ENCODE measurements at regions not wholly inside any gene's neighbourhood (a gene's known extent, or its start where the extent isn't known, plus 50 kb on each side); places are given as distances from the start of the nearest gene placed in this dataset.

DNA sequence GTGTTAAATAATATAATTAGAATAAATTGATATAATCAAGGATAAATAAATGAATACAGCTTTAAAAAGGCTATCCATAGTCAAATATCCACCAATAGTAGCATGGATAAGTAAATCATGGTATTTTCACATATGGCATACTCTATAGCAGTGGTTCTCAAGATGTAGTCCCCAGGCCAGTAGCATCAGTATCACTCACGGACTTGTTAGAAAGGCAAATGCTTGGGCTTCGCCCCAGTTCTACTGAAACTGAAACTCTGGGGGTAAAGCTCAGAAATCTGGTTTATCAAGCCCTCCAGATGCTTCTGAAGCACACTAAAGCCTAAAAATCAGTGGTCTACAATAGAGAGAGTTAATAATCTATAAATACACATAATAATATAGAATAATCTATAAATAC lies 261.6 kb upstream of the TTC14 start:
- no peak overlapping the region for H3K4me3 ChIP-seq (ENCODE audit: low read length)
- TF ChIP-seq, protein P1, sequence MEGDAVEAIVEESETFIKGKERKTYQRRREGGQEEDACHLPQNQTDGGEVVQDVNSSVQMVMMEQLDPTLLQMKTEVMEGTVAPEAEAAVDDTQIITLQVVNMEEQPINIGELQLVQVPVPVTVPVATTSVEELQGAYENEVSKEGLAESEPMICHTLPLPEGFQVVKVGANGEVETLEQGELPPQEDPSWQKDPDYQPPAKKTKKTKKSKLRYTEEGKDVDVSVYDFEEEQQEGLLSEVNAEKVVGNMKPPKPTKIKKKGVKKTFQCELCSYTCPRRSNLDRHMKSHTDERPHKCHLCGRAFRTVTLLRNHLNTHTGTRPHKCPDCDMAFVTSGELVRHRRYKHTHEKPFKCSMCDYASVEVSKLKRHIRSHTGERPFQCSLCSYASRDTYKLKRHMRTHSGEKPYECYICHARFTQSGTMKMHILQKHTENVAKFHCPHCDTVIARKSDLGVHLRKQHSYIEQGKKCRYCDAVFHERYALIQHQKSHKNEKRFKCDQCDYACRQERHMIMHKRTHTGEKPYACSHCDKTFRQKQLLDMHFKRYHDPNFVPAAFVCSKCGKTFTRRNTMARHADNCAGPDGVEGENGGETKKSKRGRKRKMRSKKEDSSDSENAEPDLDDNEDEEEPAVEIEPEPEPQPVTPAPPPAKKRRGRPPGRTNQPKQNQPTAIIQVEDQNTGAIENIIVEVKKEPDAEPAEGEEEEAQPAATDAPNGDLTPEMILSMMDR (conservative IDR thresholded peaks at IDR 0.05; ENCODE audit: low read depth, low read length) = no peak
- DNase-seq (ENCODE audit: low read depth) = no peak

DNA sequence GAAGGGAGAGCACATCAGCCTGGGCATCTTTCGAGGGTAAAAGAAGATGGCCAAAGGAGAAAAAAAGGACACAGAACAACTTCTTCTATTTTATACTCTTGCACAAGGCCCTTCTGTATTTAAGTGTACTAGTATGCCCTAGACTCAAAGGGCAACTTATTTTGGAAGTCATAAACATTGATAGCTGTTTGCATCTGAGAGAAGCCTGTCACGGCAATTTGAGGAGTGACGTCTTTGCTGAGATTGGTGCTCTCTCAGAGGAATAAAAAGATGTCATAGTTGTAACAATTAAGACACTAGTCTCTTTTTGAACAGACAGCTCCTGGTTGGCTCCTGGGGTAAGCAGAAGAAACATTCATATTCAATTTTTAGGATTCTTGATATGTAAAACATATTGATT lies 260.4 kb upstream of the TTC14 start:
- no peak overlapping the region for H3K4me3 ChIP-seq (ENCODE audit: low read length)
- TF ChIP-seq, protein P1 (conservative IDR thresholded peaks at IDR 0.05; ENCODE audit: low read depth, low read length) = no peak
- no peak for DNase-seq (ENCODE audit: low read depth)

DNA sequence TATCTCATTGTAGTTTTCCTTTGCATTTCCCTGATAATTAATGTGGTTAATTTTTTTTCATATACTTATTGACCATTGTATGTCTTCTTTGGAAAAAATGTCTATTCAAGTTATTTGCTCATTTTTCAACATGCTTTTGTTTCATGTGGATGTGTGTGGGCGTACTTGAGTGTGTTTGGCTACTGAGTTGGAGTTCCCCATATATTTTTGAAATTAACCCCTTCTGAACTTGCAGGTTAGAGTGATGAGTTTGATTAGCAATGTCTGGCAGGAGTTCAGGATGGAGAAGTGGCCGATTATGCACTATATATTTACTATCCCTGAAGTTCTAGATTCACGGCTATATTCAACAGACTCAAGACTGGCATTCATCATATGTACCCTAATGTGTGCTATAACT lies 250.4 kb upstream of the TTC14 start:
- DNase-seq (ENCODE audit: low read depth) = no peak
- TF ChIP-seq, protein P1 (conservative IDR thresholded peaks at IDR 0.05; ENCODE audit: low read depth, low read length) = no peak

DNA sequence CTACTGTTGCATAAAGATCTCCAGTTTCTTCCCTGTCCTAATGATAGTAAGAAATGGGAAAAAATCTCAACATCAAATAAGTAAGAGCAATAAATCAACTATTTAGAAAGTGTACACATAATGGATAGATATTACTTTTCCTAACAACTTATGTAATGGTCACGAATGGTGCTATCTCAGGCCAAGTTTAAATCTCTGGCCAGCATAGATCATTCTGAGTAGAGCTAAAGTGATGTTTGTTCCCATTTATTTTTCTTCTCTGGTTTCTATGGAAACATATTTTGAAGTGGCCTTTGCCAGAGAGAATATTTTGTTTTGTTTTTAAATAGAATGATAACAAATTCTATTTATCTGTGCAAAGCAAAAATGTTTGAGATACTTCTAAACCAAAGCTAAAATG lies 249.7 kb upstream of the TTC14 start:
- no peak for DNase-seq (ENCODE audit: low read depth)
- no peak overlapping the region for H3K4me3 ChIP-seq (ENCODE audit: low read length)
- TF ChIP-seq, protein P1 (conservative IDR thresholded peaks at IDR 0.05; ENCODE audit: low read depth, low read length) = no peak

More for the DNA sequence above, 250.4 kb upstream of the TTC14 start:
- H3K4me3 ChIP-seq (ENCODE audit: low read length) = no peak overlapping the region

DNA sequence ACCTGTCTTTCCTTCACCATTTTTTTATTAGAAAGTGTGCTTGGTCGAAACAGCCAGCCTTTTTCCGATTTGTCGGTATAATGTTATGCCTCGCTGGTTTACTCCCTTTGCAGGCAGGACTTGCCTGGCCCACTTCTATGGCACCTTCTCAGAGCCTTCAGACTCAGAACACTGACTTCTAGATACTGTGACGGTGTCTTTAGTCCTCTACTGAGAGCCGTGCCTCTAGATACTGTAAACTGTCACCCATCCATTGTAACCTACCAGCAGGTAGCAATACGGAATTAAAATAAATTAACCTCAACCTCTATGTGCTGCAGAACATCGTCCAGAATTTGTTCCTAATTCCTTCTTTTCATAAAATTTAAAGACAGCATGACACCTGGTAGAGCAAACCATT lies 247.7 kb upstream of the TTC14 start:
- no peak overlapping the region for H3K4me3 ChIP-seq (ENCODE audit: low read length)
- no peak for DNase-seq (ENCODE audit: low read depth)
- TF ChIP-seq, protein P1 (conservative IDR thresholded peaks at IDR 0.05; ENCODE audit: low read depth, low read length) = no peak

DNA sequence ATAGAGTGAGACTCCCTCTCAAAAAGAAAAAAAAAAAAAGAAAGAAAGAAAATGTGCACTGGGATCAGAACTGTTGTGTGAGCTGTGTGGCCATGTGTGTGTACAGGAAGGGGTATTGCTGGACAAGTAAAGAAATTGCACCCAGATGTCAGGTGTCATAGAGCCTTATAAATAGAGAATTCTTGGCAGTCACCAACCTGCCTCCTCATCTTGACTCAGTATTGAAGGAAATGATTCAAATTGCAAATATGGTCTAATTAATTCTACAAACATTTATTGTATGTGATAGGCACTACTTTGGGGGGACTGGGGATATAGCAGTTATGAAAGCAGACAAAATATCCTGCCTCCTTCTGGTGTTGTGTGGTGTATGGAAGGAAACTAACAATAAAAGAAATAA lies 243.8 kb upstream of the TTC14 start:
- no peak overlapping the region for H3K4me3 ChIP-seq (ENCODE audit: low read length)
- TF ChIP-seq, protein P1 (conservative IDR thresholded peaks at IDR 0.05; ENCODE audit: low read depth, low read length) = no peak
- DNase-seq (ENCODE audit: low read depth) = no peak

DNA sequence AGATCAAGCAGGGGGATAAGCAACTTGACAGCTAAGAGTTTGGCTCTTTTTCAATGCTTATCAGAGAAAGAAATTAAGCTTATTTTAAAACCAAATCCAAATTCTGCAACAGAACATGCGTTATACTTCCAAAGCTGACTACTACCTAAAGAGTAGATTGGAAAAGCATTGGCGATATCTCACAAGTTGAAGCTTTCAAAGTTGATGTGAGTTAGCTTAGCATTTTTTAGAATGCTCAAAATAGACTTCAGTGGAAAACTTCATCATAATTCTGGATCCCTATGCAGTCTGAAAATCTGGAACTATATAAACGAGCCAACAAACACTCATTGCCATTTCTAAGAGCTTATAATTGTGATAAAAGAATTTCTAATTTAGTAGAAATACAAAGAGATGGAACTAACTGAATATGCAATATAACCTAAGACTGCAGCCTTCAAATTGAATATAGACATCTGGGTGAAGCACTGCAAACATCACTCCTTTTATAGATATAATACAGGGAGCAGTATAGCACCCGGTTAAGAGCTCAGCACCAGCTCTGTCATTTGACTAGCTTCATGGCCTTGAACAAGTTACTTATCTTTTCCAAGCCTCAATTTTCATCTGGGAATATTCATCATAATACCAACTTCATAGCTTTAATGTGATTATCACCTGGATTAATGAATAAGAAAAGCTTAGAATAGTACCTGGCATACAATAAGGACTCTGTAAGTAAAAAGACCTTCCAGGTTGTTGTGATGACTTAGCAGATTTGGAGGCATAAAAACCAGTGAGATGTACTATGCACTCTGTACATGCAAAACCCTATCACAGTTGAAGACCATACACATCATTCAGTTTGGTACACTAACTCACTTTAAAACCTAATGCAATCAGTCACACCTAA lies 242.7 kb upstream of the TTC14 start:
- TF ChIP-seq, protein P1 (conservative IDR thresholded peaks at IDR 0.05; ENCODE audit: low read depth, low read length) = no peak
- H3K4me3 ChIP-seq (ENCODE audit: low read length) = no peak overlapping the region
- no peak for DNase-seq (ENCODE audit: low read depth)

All from retinal pigment epithelial cell (primary cell).